Stimulated activated CD8-positive, alpha-beta memory T cell treated with anti-CD3 and anti-CD28 coated beads, Interleukin-12 subunit alpha, Interleukin-12 subunit beta, amount 100 ng/mL, for 1 hour (primary cell): ENCODE measurements at regions not wholly inside any gene's neighbourhood (a gene's known extent, or its start where the extent isn't known, plus 50 kb on each side); places are given as distances from the start of the nearest gene placed in this dataset.

Experiments
- DNase-seq: peaks from one replicate; pipeline ENCODE4 v3.0.0-alpha.2; 2020; ENCODE audit warnings: low read depth

GRCh38 chr6:163655217-163656121, 241.0 kb downstream of the QKI start:
- DNase-seq = no peak

GRCh38 chr6:163651915-163652668, 237.6 kb downstream of the QKI start:
- DNase-seq = no peak

- DNase-seq = no peak
Measured at GRCh38 chr6:163651426-163651825, 236.9 kb downstream of the QKI start.

- no peak for DNase-seq
Measured at GRCh38 chr6:163648868-163649267, 234.3 kb downstream of the QKI start.

- DNase-seq = no peak
Measured at GRCh38 chr6:163647624-163648023, 233.1 kb downstream of the QKI start.

GRCh38 chr6:163646866-163647265, 232.3 kb downstream of the QKI start:
- no peak for DNase-seq

- no peak for DNase-seq
Measured at GRCh38 chr6:163646133-163646532, 231.6 kb downstream of the QKI start.

GRCh38 chr6:163645560-163645959, 231.0 kb downstream of the QKI start:
- DNase-seq = no peak

GRCh38 chr6:163643866-163644265, 229.3 kb downstream of the QKI start:
- DNase-seq = no peak

- no peak for DNase-seq
Measured at GRCh38 chr6:163641706-163642105, 227.2 kb downstream of the QKI start.

GRCh38 chr6:163640641-163641040, 226.1 kb downstream of the QKI start:
- DNase-seq = no peak

- no peak for DNase-seq
Measured at GRCh38 chr6:163637524-163637923, 223.0 kb downstream of the QKI start.

- no peak for DNase-seq
Measured at GRCh38 chr6:163635731-163636364, 221.3 kb downstream of the QKI start.

- no peak for DNase-seq
Measured at GRCh38 chr6:163635315-163635714, 220.8 kb downstream of the QKI start.

GRCh38 chr6:163634211-163635171, 220.0 kb downstream of the QKI start:
- no peak for DNase-seq

GRCh38 chr6:163630991-163631390, 216.5 kb downstream of the QKI start:
- no peak for DNase-seq

- DNase-seq = no peak
Measured at GRCh38 chr6:163630572-163630971, 216.1 kb downstream of the QKI start.

- no peak for DNase-seq
Measured at GRCh38 chr6:163630096-163630495, 215.6 kb downstream of the QKI start.
